ENCODE measurements at regions not wholly inside any gene's neighbourhood (a gene's known extent, or its start where the extent isn't known, plus 50 kb on each side); places are given as distances from the start of the nearest gene placed in this dataset.

GRCh38 chr21:22468893-22469292, 1470.7 kb downstream of the NCAM2 start:
- TF ChIP-seq CTCF (IDR thresholded peaks at IDR 0.05; ENCODE audit: control extremely low read depth, extremely low read depth): no peak
- Histone ChIP-seq H3K36me3 (ENCODE audit: control insufficient read depth in 4 of 4, insufficient read depth in 4 of 4, low read length in 4 of 4) (no peaks in the 10 kb centered on the region), H3K9ac (ENCODE audit: insufficient read depth in 1 of 2, low read length in 2 of 2) (no peak overlapping the region), H3K4me3 (no peak overlapping the region), H3K27me3 (ENCODE audit: control insufficient read depth in 3 of 3, insufficient read depth in 3 of 3, low read length in 2 of 3) (no peaks in the 10 kb centered on the region), H3K27ac (ENCODE audit: low read depth in 1 of 2, low read length in 1 of 2) (no peak overlapping the region), H3K4me1 (ENCODE audit: control insufficient read depth in 5 of 5, insufficient read depth in 5 of 5, low read length in 5 of 5) (peaks cover 0 to 4% (median 0%) of the 10 kb centered on the region in 5 donors), H3K9me3 (ENCODE audit: control insufficient read depth in 4 of 4, insufficient read depth in 3 of 4, low read length in 3 of 4) (no peaks in the 10 kb centered on the region)
- WGBS, 2 donors: 93 to 96% methylated on average over 1 of the region's 1 CpG
- no peak for ATAC-seq (ENCODE audit: insufficient read depth, low FRiP score)
- DNase-seq: no peak

- no peak for ATAC-seq (ENCODE audit: insufficient read depth, low FRiP score)
- no peak overlapping the region for H3K9ac ChIP-seq (ENCODE audit: insufficient read depth in 1 of 2, low read length in 2 of 2)
- H3K4me1 ChIP-seq (ENCODE audit: control insufficient read depth in 5 of 5, insufficient read depth in 5 of 5, low read length in 5 of 5): peaks cover 0 to 6% (median 0%) of the 10 kb centered on the region in 5 donors
- no peak overlapping the region for H3K27ac ChIP-seq (ENCODE audit: low read depth in 1 of 2, low read length in 1 of 2)
- DNase-seq: peak in 2 of 3 donors; percentile 12 to 29
- TF ChIP-seq CTCF (IDR thresholded peaks at IDR 0.05; ENCODE audit: control extremely low read depth, extremely low read depth): no peak
- no peaks in the 10 kb centered on the region for H3K36me3 ChIP-seq (ENCODE audit: control insufficient read depth in 4 of 4, insufficient read depth in 4 of 4, low read length in 4 of 4)
- H3K9me3 ChIP-seq (ENCODE audit: control insufficient read depth in 4 of 4, insufficient read depth in 3 of 4, low read length in 3 of 4): peaks cover 0 to 6% (median 0%) of the 10 kb centered on the region in 4 donors
- WGBS, 2 donors: 79 to 83% methylated on average over 1 of the region's 1 CpG
- H3K27me3 ChIP-seq (ENCODE audit: control insufficient read depth in 3 of 3, insufficient read depth in 3 of 3, low read length in 2 of 3): no peaks in the 10 kb centered on the region
- H3K4me3 ChIP-seq: no peak overlapping the region
Measured at GRCh38 chr21:22474403-22474802, 1476.2 kb downstream of the NCAM2 start.

GRCh38 chr21:22476214-22476613, 1478.0 kb downstream of the NCAM2 start:
- Histone ChIP-seq H3K36me3 (ENCODE audit: control insufficient read depth in 4 of 4, insufficient read depth in 4 of 4, low read length in 4 of 4) (no peaks in the 10 kb centered on the region), H3K4me3 (no peak overlapping the region), H3K27ac (ENCODE audit: low read depth in 1 of 2, low read length in 1 of 2) (no peak overlapping the region), H3K4me1 (ENCODE audit: control insufficient read depth in 5 of 5, insufficient read depth in 5 of 5, low read length in 5 of 5) (peaks cover 0 to 6% (median 0%) of the 10 kb centered on the region in 5 donors), H3K27me3 (ENCODE audit: control insufficient read depth in 3 of 3, insufficient read depth in 3 of 3, low read length in 2 of 3) (no peaks in the 10 kb centered on the region), H3K9me3 (ENCODE audit: control insufficient read depth in 4 of 4, insufficient read depth in 3 of 4, low read length in 3 of 4) (peaks cover 0 to 6% (median 0%) of the 10 kb centered on the region in 4 donors), H3K9ac (ENCODE audit: insufficient read depth in 1 of 2, low read length in 2 of 2) (no peak overlapping the region)
- no peak for TF ChIP-seq CTCF (IDR thresholded peaks at IDR 0.05; ENCODE audit: control extremely low read depth, extremely low read depth)
- 82 to 92% methylated on average over 2 of the region's 2 CpGs for WGBS, 2 donors
- ATAC-seq (ENCODE audit: insufficient read depth, low FRiP score) (no peak), DNase-seq (no peak)

All from lung (tissue), 11 donors.